Stimulated activated CD4-positive, alpha-beta T cell treated with anti-CD3 and anti-CD28 coated beads, Interleukin-1b, Interleukin-23, amount 100 ng/mL, for 24 hours (primary cell): ENCODE measurements at regions not wholly inside any gene's neighbourhood (a gene's known extent, or its start where the extent isn't known, plus 50 kb on each side); places are given as distances from the start of the nearest gene placed in this dataset.
"Not testable (repeated sequence)": the region's sequence is repeated elsewhere in the genome, so short reads cannot be mapped to it uniquely, and the experiment has no call there.

ENCODE experiments used
- DNase-seq, 4 experiments: peaks; one replicate each; pipeline ENCODE4 v3.0.0-alpha.2; 2020; ENCODE audit warnings: low read depth in 4 of 4, low spot score in 1 of 4

GRCh38 chr1:213324859-213325258, 273.8 kb downstream of the RPS6KC1 start:
- DNase-seq = no peak

- no peak for DNase-seq
Observed at GRCh38 chr1:213325482-213325881, 274.4 kb downstream of the RPS6KC1 start.

GRCh38 chr1:213326281-213327016, 275.4 kb downstream of the RPS6KC1 start:
- DNase-seq = no peak

- DNase-seq = no peak
Observed at GRCh38 chr1:213327017-213327667, 276.1 kb downstream of the RPS6KC1 start.

GRCh38 chr1:213329406-213330008, 278.5 kb downstream of the RPS6KC1 start:
- no peak for DNase-seq

GRCh38 chr1:213330281-213330680, 279.2 kb downstream of the RPS6KC1 start:
- DNase-seq = no peak

GRCh38 chr1:213331631-213332175, 280.7 kb downstream of the RPS6KC1 start:
- no peak for DNase-seq

GRCh38 chr1:213332491-213332890, 281.4 kb downstream of the RPS6KC1 start:
- DNase-seq = no peak

GRCh38 chr1:213333121-213333520, 282.1 kb downstream of the RPS6KC1 start:
- no peak for DNase-seq

GRCh38 chr1:213335084-213335483, 284.0 kb downstream of the RPS6KC1 start:
- no peak for DNase-seq

- DNase-seq = no peak
Observed at GRCh38 chr1:213337025-213337678, 286.1 kb downstream of the RPS6KC1 start.

GRCh38 chr1:213340593-213340992, 289.6 kb downstream of the RPS6KC1 start:
- DNase-seq = no peak

GRCh38 chr1:213345621-213346020, 294.6 kb downstream of the RPS6KC1 start:
- no peak for DNase-seq

- DNase-seq = no peak
Observed at GRCh38 chr1:213357403-213357802, 306.4 kb downstream of the RPS6KC1 start.

GRCh38 chr1:213358368-213358767, 307.3 kb downstream of the RPS6KC1 start:
- DNase-seq = not testable (repeated sequence)

- DNase-seq = no peak
Observed at GRCh38 chr1:213362598-213362997, 311.6 kb downstream of the RPS6KC1 start.

GRCh38 chr1:213366141-213366831, 315.2 kb downstream of the RPS6KC1 start:
- no peak for DNase-seq

GRCh38 chr1:213369465-213369864, 318.4 kb downstream of the RPS6KC1 start:
- DNase-seq = no peak

GRCh38 chr1:213370523-213370922, 319.5 kb downstream of the RPS6KC1 start:
- no peak for DNase-seq

GRCh38 chr1:213371525-213371846, 320.4 kb downstream of the RPS6KC1 start:
- DNase-seq = no peak
